Left lung (tissue), 4 donors: ENCODE measurements at regions not wholly inside any gene's neighbourhood (a gene's known extent, or its start where the extent isn't known, plus 50 kb on each side); places are given as distances from the start of the nearest gene placed in this dataset.

Source experiments
- ATAC-seq: fragments of 200-7000 bp; cut with Tn5 transposase; one replicate; pipeline ENCODE4 v1.9.1; 2020; ENCODE audit warnings: moderate library complexity
- DNase-seq, 4 donors: peaks; one replicate each; pipeline ENCODE4 v3.0.0-alpha.2; 2013 to 2020
- H3K27ac ChIP-seq, 2 donors: fragments of 200-600 bp; sonication (generic) in 1 of 2; one replicate each; pipeline versions ENCODE4 v1.5.0 to v1.8.0; 2020 to 2021
- H3K27me3 ChIP-seq, 2 donors: fragments of 200-600 bp; sonication (generic) in 1 of 2; one replicate each; pipeline versions ENCODE4 v1.5.0 to v1.8.0; 2020 to 2021
- H3K36me3 ChIP-seq, 2 donors: fragments of 200-600 bp; sonication (generic) in 1 of 2; one replicate each; pipeline versions ENCODE4 v1.5.0 to v1.8.0; 2020 to 2021
- H3K4me1 ChIP-seq, 2 donors: fragments of 200-600 bp; one replicate each; pipeline ENCODE4 v1.8.0; 2021
- H3K4me3 ChIP-seq, 2 donors: fragments of 200-600 bp; sonication (generic) in 1 of 2; one replicate each; pipeline versions ENCODE4 v1.5.0 to v1.8.0; 2020 to 2021; ENCODE audit warnings: mild to moderate bottlenecking in 1 of 2
- H3K9me3 ChIP-seq, 2 donors: fragments of 200-600 bp; sonication (generic) in 1 of 2; one replicate each; pipeline versions ENCODE4 v1.5.0 to v1.8.0; 2020 to 2021
- CTCF ChIP-seq, 2 donors: fragments of 200-600 bp; sonication (generic) in 1 of 2; IDR thresholded peaks; one replicate each; pipeline versions ENCODE4 v1.5.0 to v1.8.0; 2021; ENCODE audit warnings: antibody characterized with exemption in 2 of 2
- intact Hi-C, 2 donors: fragments of 100-400 bp; cut with DNase I; formaldehyde crosslinking; loops; one replicate each; pipeline versions ENCODE4 v1.11.2 to v1.14.2; 2022
- donor health status: DM: no; HTN: yes; CAD: no.
- donor health status: DM: no; HTN: no; CAD: no.

- no peak for ATAC-seq
- H3K27ac ChIP-seq = no peak overlapping the region
- DNase-seq = no peak
- H3K27me3 ChIP-seq = no peaks in the 10 kb centered on the region
- H3K4me1 ChIP-seq = no peaks in the 10 kb centered on the region
- H3K36me3 ChIP-seq = no peaks in the 10 kb centered on the region
- TF ChIP-seq CTCF (IDR thresholded peaks at IDR 0.05) = no peak
- intact Hi-C loops = no loop called here
- no peaks in the 10 kb centered on the region for H3K9me3 ChIP-seq
- H3K4me3 ChIP-seq = no peak overlapping the region
Observed at GRCh38 chr5:20113931-20114330, 125.9 kb upstream of the CDH18 start.

GRCh38 chr5:20113031-20113715 lies 125.2 kb upstream of the CDH18 start:
- Histone ChIP-seq H3K36me3 (no peaks in the 10 kb centered on the region), H3K27ac (no peak overlapping the region), H3K4me3 (no peak overlapping the region), H3K9me3 (no peaks in the 10 kb centered on the region), H3K27me3 (no peaks in the 10 kb centered on the region), H3K4me1 (no peaks in the 10 kb centered on the region)
- intact Hi-C loops = no loop called here
- DNase-seq (no peak), ATAC-seq (no peak)
- TF ChIP-seq CTCF (IDR thresholded peaks at IDR 0.05) = no peak

- H3K9me3 ChIP-seq = peaks cover 0 to 5% of the 10 kb centered on the region in 2 donors
- ATAC-seq (no peak), DNase-seq (no peak)
- intact Hi-C loops = no loop called here
- H3K4me3 ChIP-seq = no peak overlapping the region
- no peaks in the 10 kb centered on the region for H3K4me1 ChIP-seq
- TF ChIP-seq CTCF (IDR thresholded peaks at IDR 0.05) = no peak
- H3K36me3 ChIP-seq = no peaks in the 10 kb centered on the region
- H3K27me3 ChIP-seq = no peaks in the 10 kb centered on the region
- no peak overlapping the region for H3K27ac ChIP-seq
Observed at GRCh38 chr5:20109326-20109725, 121.3 kb upstream of the CDH18 start.

- Histone ChIP-seq H3K4me3 (no peak overlapping the region), H3K9me3 (peaks cover 0 to 7% of the 10 kb centered on the region in 2 donors), H3K27me3 (no peaks in the 10 kb centered on the region), H3K27ac (no peak overlapping the region), H3K36me3 (no peaks in the 10 kb centered on the region), H3K4me1 (no peaks in the 10 kb centered on the region)
- intact Hi-C loops = no loop called here
- DNase-seq (no peak), ATAC-seq (no peak)
- no peak for TF ChIP-seq CTCF (IDR thresholded peaks at IDR 0.05)
Observed at GRCh38 chr5:20105915-20106314, 117.9 kb upstream of the CDH18 start.

- no peak for DNase-seq
- Histone ChIP-seq H3K27ac (no peak overlapping the region), H3K27me3 (no peaks in the 10 kb centered on the region), H3K4me3 (no peak overlapping the region), H3K36me3 (no peaks in the 10 kb centered on the region), H3K9me3 (peaks cover 0 to 4% of the 10 kb centered on the region in 2 donors), H3K4me1 (no peaks in the 10 kb centered on the region)
- TF ChIP-seq CTCF (IDR thresholded peaks at IDR 0.05) = no peak
- intact Hi-C loops = no loop called here
- ATAC-seq = no peak
Observed at GRCh38 chr5:20102293-20102692, 114.3 kb upstream of the CDH18 start.
